ENCODE measurements at regions not wholly inside any gene's neighbourhood (a gene's known extent, or its start where the extent isn't known, plus 50 kb on each side); places are given as distances from the start of the nearest gene placed in this dataset.

DNA sequence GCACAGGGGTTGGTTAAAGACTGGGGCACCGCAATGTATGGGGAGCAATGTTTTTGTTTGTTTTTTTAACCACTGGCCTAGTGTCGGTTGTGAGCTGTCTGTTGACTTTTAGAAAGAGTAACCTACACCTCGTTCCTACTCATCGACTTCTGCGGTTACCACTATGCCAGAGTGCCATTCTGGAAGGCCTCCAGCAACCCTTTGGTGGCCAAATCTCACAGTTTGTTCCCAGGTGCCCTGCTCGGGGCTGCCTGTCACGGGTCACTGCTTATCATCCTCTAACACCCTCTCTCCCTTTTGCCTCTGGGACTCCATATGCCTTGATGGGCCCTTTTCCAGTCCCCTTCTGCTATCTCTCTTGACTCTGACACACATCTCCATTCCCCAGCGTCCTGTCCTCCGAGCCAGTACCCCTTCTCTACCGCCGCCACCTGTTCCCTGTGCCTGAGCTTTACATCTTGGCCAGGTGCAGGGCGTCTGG, 290.4 kb upstream of the C2CD4B start:
- TF ChIP-seq POLR2A (IDR thresholded peaks at IDR 0.05; ENCODE audit: low read depth, low read length) (no peak), POLR2AphosphoS5 (IDR thresholded peaks at IDR 0.05; ENCODE audit: low read depth, low read length) (no peak), PAX5 (IDR thresholded peaks at IDR 0.05; ENCODE audit: insufficient read depth, low read length, severe bottlenecking) (no peak), TAF1 (IDR thresholded peaks at IDR 0.05; ENCODE audit: low read depth, low read length) (no peak), SPI1 (IDR thresholded peaks at IDR 0.05; ENCODE audit: low read depth, low read length) (no peak)
